Endodermal cell (in vitro differentiated cells): ENCODE measurements at regions not wholly inside any gene's neighbourhood (a gene's known extent, or its start where the extent isn't known, plus 50 kb on each side); places are given as distances from the start of the nearest gene placed in this dataset.

ENCODE experiments used
- DNase-seq: peaks from one replicate; pipeline ENCODE4 v3.0.0-alpha.2; 2017
- H3K27ac ChIP-seq: 2 replicates; pipeline ENCODE4 v1.5.1; 2013; ENCODE audit warnings: mild to moderate bottlenecking, low read depth, low read length, moderate library complexity
- H3K27me3 ChIP-seq: 2 replicates; pipeline ENCODE4 v1.6.1; 2013; ENCODE audit warnings: mild to moderate bottlenecking, low read length, moderate library complexity; ENCODE audit not compliant: insufficient read depth, control insufficient read depth, poor library complexity, severe bottlenecking
- H3K36me3 ChIP-seq: 2 replicates; pipeline ENCODE4 v1.7.0; 2013; ENCODE audit warnings: mild to moderate bottlenecking, low read length, moderate library complexity; ENCODE audit not compliant: control insufficient read depth, insufficient read depth
- H3K4me1 ChIP-seq: one replicate; pipeline ENCODE4 v1.7.0; 2013; ENCODE audit warnings: low read length; ENCODE audit not compliant: control insufficient read depth, insufficient read depth
- H3K4me3 ChIP-seq: 2 replicates; pipeline ENCODE4 v1.5.1; 2013; ENCODE audit warnings: mild to moderate bottlenecking, low read length, moderate library complexity
- H3K9ac ChIP-seq: 2 replicates; pipeline ENCODE4 v1.6.1; 2013; ENCODE audit warnings: mild to moderate bottlenecking, low read length, moderate library complexity; ENCODE audit not compliant: poor library complexity, severe bottlenecking; ENCODE audit errors: extremely low read depth
- H3K9me3 ChIP-seq: 2 replicates; pipeline ENCODE4 v1.6.1; 2013; ENCODE audit warnings: mild to moderate bottlenecking, low read length, moderate library complexity; ENCODE audit not compliant: control insufficient read depth
- H3K27ac Mint-ChIP-seq: 2 replicates; pipeline ENCODE4 v1.8.0; 2020; ENCODE audit warnings: mixed read lengths
- H3K27me3 Mint-ChIP-seq: 2 replicates; pipeline ENCODE4 v1.8.0; 2021; ENCODE audit warnings: mild to moderate bottlenecking, mixed read lengths; ENCODE audit not compliant: insufficient read depth
- H3K36me3 Mint-ChIP-seq: 2 replicates; pipeline ENCODE4 v1.8.0; 2020; ENCODE audit warnings: low read depth, mixed read lengths
- H3K4me1 Mint-ChIP-seq: 2 replicates; pipeline ENCODE4 v1.8.0; 2020; ENCODE audit warnings: mixed read lengths
- H3K4me3 Mint-ChIP-seq: 2 replicates; pipeline ENCODE4 v1.8.0; 2020; ENCODE audit warnings: mild to moderate bottlenecking, moderate library complexity, mixed read lengths
- H3K9me3 Mint-ChIP-seq: 2 replicates; pipeline ENCODE4 v1.8.0; 2020; ENCODE audit warnings: mild to moderate bottlenecking, mixed read lengths
- CTCF ChIP-seq: fragments of 200-600 bp; sonication (generic); conservative IDR thresholded peaks from 2 replicates; pipeline ENCODE4 v1.5.0; 2021; ENCODE audit warnings: antibody characterized with exemption, mild to moderate bottlenecking
- WGBS, 2 experiments: methylation state at CpG; one replicate each; pipeline versions ENCODE4 v1.1.5 to v1.1.7; 2013; ENCODE audit warnings: missing lambda C conversion rate in 2 of 2, mixed read lengths in 1 of 2; ENCODE audit not compliant: insufficient coverage in 1 of 2, insufficient read length in 1 of 2; 5-methylcytosine and 5-hydroxymethylcytosine counted together

- H3K4me1 ChIP-seq, result no peaks in the 10 kb centered on the region
- H3K27ac Mint-ChIP-seq, result no peak overlapping the region
- peaks cover 2% of the 10 kb centered on the region for H3K27me3 Mint-ChIP-seq
- TF ChIP-seq CTCF, result no peak
- no peak overlapping the region for H3K27ac ChIP-seq
- no peaks in the 10 kb centered on the region for H3K9me3 Mint-ChIP-seq
- no peaks in the 10 kb centered on the region for H3K36me3 Mint-ChIP-seq
- WGBS, 2 experiments, result 74 to 82% methylated on average over 6 of the region's 6 CpGs
- H3K9me3 ChIP-seq, result no peaks in the 10 kb centered on the region
- no peak overlapping the region for H3K4me3 ChIP-seq
- no peak overlapping the region for H3K4me3 Mint-ChIP-seq
- H3K9ac ChIP-seq, result no peak overlapping the region
- H3K27me3 ChIP-seq, result peaks cover 3% of the 10 kb centered on the region
- no peaks in the 10 kb centered on the region for H3K36me3 ChIP-seq
- DNase-seq, result no peak
- peaks cover 8% of the 10 kb centered on the region for H3K4me1 Mint-ChIP-seq
These were observed 172.8 kb upstream of the NAV2 start for GRCh38 chr11:19539861-19540260.

GRCh38 chr11:19537803-19538453, 174.7 kb upstream of the NAV2 start:
- no peaks in the 10 kb centered on the region for H3K36me3 ChIP-seq

GRCh38 chr11:19536131-19536530, 176.5 kb upstream of the NAV2 start:
- Mint-ChIP-seq H3K4me3 (no peak overlapping the region), H3K27me3 (no peaks in the 10 kb centered on the region), H3K4me1 (peaks cover 8% of the 10 kb centered on the region), H3K36me3 (no peaks in the 10 kb centered on the region), H3K27ac (no peak overlapping the region), H3K9me3 (no peaks in the 10 kb centered on the region)
- H3K4me1 ChIP-seq, result no peaks in the 10 kb centered on the region
- no peak for DNase-seq
- WGBS, 2 experiments, result 93 to 94% methylated on average over 3 to 4 of the region's 4 CpGs
- H3K9me3 ChIP-seq, result no peaks in the 10 kb centered on the region
- H3K4me3 ChIP-seq, result no peak overlapping the region
- H3K36me3 ChIP-seq, result no peaks in the 10 kb centered on the region
- H3K9ac ChIP-seq, result no peak overlapping the region
- TF ChIP-seq CTCF, result no peak
- no peak overlapping the region for H3K27ac ChIP-seq
- peaks cover 5% of the 10 kb centered on the region for H3K27me3 ChIP-seq

More at GRCh38 chr11:19537803-19538453, 174.7 kb upstream of the NAV2 start:
- Histone ChIP-seq H3K27me3 (peaks cover 5% of the 10 kb centered on the region), H3K4me3 (no peak overlapping the region), H3K9ac (no peak overlapping the region), H3K9me3 (no peaks in the 10 kb centered on the region), H3K27ac (no peak overlapping the region), H3K4me1 (no peaks in the 10 kb centered on the region)
- H3K27ac Mint-ChIP-seq, result no peak overlapping the region
- no peaks in the 10 kb centered on the region for H3K9me3 Mint-ChIP-seq
- DNase-seq, result no peak
- no peaks in the 10 kb centered on the region for H3K36me3 Mint-ChIP-seq
- H3K4me3 Mint-ChIP-seq, result no peak overlapping the region
- whole genome bisulfite sequencing, 2 experiments, result 54 to 76% methylated on average over 2 to 3 of the region's 3 CpGs
- TF ChIP-seq CTCF, result no peak
- no peaks in the 10 kb centered on the region for H3K27me3 Mint-ChIP-seq
- peaks cover 8% of the 10 kb centered on the region for H3K4me1 Mint-ChIP-seq
